ENCODE measurements at regions not wholly inside any gene's neighbourhood (a gene's known extent, or its start where the extent isn't known, plus 50 kb on each side); places are given as distances from the start of the nearest gene placed in this dataset.

- TF ChIP-seq POLR2A (IDR thresholded peaks at IDR 0.05) (no peak), CTCF (IDR thresholded peaks at IDR 0.05) (no peak)
These were observed 190.7 kb downstream of the NOL4 start for GRCh38 chr18:34033968-34034367.

All from ovary (tissue), 3 donors.